ENCODE measurements at regions not wholly inside any gene's neighbourhood (a gene's known extent, or its start where the extent isn't known, plus 50 kb on each side); places are given as distances from the start of the nearest gene placed in this dataset.

DNA sequence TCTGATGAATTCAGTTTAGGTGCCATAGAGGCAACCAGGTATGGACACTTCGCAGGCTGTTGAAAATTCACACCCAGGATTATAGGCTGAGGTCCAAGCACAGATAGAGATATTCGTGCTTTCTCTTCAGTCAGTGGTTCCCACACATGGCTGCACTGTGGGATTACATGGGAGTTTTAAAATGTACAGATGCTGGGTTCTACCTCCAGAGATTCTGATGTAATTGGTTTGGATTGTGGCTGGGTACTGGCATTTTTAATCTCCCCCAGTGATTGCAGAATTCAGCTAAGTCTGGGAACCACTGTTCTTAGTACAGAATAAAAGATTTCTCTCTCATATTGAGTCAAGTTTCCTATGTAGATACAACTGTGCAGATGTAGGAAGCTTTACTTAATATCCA lies 91.6 kb downstream of the FOXB1 start:
- no peak for DNase-seq

DNA sequence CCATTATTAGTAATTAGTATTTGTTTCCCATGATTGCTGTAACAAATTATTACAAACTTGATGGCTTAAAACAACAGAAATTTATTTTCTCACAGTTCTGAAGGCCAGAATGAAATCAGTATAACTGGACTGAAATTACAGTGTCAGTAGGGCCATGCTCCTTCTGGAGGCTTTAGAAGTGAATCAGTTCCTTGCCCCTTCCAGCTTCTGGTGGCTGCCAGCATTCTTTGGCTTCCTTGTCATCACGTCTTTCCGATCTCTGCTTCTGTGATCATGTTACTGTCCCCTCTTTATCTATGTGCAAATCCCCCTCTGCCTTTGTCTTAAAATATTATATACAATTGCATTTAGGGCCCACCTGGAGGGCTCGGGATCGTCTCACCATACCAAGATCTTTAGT lies 92.0 kb downstream of the FOXB1 start:
- no peak for DNase-seq

DNA sequence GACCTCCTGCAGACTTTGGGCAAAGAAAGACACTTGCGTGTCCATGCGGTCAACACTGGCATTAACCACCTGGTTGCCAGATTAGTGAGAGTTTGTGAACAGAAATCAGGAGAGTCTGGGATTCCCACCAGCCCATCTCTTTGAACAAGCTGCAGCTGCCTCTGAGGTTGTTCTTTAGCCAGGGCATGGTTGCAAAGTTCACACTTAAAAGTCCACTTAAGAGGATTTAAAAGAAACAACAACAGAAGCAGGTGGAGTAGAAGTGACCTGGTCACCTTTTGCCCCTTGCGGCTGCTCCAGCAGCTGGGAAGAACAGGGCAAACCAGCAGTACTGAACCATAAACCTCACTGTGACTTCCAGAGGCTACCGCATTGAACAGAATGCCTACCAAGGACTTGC lies 97.3 kb downstream of the FOXB1 start:
- DNase-seq: no peak

- no peak for DNase-seq
Measured at GRCh38 chr15:60102748-60103147, 98.6 kb downstream of the FOXB1 start.

DNA sequence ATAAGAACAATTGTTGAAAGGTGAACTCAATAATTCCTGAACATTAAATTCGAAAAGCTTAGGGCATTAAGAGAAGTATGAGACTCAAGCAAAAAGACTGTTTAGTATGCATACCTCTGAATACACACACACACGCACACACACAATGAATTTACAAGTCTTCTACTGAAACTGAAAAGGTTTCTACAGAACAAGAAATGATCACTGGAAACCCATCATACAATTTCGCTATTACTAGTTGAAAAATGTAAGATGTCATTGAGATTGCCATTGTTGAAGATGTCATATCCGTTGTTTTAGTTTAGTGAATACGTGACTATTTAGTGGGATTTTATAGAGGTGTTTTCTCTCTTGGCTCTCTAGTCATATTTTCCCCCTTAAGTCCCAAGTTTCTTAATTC lies 106.8 kb downstream of the FOXB1 start:
- DNase-seq: no peak

DNA sequence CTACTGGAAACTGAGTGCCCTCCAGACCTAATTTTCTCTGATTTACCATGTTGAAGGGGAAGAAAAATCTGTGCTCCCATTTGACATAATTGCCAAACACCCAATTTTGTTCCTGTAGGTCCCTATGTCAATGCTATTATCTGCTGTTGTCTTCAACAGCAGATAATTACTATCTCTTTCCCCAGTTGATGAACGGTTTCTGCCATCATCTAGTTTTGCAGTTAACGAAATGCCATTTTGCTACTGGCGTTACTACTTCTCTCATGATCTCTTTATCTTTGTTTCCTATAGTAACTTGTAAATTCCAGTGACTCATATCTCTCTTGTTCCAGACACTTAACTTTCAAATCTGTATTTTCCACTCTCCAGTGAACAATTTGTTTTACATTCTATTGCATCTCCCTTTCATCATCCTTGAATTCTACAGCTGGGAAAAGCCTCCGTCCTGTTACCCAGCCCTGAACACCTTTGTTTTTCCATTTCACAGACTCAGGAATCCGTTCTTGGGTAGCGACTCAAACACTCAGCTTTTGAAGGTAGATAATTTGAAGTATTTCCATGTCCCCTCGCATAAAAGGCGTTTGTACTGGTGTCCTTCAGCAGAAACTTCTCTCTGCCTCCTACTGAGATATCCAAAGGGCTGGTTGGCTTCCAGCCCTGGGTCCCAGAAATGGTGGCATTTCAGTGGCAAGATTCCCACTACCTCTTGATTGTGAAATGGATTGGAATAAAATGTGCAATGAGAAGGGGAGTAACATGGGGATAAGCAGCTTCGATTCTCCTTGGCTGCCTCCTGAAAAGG lies 111.7 kb downstream of the FOXB1 start:
- DNase-seq: no peak

DNA sequence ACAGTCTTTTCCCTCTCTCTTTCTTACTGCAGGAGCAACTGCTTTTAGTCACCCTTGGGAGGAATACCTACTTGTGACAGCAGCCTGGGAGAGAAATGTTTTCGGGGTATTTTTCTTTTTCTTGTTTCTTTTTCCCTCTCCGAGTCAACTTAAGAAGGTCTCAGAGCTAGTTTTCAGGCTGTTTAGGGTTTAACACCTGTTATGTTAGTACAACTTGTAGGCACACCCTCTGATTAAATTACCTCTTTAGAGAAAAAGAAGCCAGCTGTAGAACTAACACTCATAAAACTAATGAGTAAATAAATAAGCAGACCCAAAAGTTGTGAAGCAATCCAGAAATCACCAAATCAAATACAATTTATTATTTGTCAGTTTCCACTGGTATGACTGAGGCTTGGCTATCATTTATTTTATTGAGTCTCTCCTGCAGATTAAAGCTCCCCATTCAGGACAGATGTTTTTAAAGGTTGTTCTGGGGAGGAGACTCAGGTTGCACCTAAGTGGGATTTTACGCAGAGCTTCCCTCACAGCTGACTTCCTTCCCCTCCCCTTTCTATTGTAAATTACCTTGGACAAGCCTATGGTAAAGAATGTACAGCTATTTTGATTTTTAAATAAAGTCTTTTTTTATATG lies 112.5 kb downstream of the FOXB1 start:
- DNase-seq: no peak

GRCh38 chr15:60118146-60118545 lies 114.0 kb downstream of the FOXB1 start:
- DNase-seq: no peak

DNA sequence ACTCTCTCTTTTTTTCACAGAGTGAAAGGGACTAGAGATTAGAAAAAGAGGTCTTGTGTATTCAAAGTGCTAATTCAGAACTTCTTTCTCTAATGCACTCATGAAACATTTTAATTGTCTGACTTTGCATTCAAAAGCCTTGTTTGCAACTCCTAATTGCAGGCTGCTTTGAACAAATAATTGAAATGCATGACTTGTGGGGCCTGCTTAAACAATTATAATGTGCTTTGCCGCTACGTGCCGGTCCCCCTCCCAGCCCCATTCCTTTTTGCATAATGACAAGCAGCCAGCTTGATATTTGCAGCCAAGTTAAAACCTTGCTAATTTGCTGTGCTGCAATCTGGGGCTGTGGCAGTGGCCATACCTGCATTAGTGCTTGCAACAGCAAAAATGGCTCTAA lies 114.5 kb downstream of the FOXB1 start:
- no peak for DNase-seq

- DNase-seq: no peak
Measured at GRCh38 chr15:60119101-60119500, 115.0 kb downstream of the FOXB1 start.

DNA sequence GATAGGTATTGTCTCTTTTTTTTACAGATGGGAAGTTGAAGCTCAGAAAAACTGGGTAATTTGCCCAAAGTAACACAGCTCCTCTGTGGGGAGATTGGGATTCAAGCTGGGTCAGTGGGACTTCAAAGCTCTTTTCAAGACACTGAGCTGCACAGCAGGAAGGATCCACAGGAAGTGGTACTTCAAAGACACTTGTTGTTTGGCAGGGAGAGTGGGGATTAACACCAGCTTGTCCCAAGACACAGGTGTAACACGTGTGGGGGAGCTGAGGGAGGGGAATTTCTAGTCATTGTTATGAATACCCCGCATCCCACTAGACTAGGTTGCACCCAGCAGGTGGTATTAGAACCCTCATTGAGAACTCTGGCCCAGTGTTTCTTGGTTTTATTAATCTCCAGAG lies 116.0 kb downstream of the FOXB1 start:
- no peak for DNase-seq

DNA sequence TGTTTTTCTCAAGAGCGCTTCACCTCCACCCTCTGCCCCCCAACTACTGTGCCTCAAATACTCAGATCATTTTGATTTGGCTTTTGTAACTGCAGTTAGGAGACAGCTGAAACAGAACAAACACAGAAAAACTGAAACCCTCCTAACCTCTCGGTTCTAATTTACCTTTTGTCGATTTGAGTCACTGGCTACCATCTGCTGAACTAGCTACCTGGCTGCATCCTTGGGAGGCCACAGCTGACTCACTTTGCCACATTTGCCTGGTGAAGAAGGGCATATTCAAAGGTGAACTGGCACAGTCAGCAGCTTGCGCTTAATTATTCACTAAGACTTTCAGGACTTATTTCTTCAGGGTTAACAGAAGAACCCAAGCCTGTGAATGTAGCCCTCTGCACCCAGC lies 117.7 kb downstream of the FOXB1 start:
- DNase-seq: no peak

- no peak for DNase-seq
Measured at GRCh38 chr15:60122691-60123090, 118.6 kb downstream of the FOXB1 start.

DNA sequence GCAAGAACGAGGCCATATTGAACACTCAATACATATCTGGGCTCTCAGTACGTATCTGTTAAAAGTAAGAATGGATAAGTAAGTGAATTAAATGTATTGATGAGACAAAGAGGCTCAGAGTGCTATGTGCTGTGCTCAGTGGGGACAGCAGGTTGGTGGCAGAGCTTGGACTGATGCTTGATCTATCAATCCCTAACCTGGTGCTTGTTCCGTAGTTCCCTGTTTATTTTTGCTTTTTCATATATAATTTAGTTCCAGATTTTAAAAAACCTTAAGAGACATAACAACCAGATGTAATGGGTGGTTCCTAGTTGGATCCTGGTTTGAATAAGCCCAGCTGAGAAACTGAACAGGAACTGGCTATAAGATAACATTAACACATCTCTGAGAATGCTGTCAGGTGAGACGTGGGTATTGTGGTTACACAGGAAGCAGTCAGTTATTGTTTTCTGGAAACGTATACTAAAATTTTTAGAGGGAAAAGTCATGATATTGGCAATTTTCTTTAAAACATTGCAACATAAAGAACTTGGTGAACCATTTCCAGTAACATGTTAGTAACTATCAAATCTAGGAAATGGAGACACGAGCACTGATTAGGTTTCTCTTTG lies 120.5 kb downstream of the FOXB1 start:
- no peak for DNase-seq

GRCh38 chr15:60125334-60125733 lies 121.2 kb downstream of the FOXB1 start:
- no peak for DNase-seq

- DNase-seq: no peak
Measured at GRCh38 chr15:60126200-60126599, 122.1 kb downstream of the FOXB1 start.

- no peak for DNase-seq
Measured at GRCh38 chr15:60126661-60127060, 122.5 kb downstream of the FOXB1 start.

DNA sequence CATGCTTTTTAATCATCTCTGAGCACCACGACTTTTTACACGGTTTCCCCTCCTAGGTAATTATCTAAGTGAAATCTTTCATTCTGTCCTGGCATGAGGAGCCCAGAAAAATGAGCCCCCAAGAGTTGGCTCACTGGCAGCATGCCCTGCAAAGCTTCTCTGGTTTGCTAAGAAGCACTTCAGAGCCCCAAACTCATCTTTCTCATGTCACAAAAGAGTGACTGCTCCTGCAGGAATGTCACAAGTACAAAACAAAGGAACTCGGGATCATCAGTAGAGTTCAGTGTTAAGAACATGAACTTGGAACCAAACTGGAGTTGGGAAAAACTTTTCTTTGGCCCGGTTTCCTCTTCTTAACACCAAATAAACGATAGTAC lies 123.9 kb downstream of the FOXB1 start:
- DNase-seq: no peak

GRCh38 chr15:60128710-60129109 lies 124.6 kb downstream of the FOXB1 start:
- no peak for DNase-seq

DNA sequence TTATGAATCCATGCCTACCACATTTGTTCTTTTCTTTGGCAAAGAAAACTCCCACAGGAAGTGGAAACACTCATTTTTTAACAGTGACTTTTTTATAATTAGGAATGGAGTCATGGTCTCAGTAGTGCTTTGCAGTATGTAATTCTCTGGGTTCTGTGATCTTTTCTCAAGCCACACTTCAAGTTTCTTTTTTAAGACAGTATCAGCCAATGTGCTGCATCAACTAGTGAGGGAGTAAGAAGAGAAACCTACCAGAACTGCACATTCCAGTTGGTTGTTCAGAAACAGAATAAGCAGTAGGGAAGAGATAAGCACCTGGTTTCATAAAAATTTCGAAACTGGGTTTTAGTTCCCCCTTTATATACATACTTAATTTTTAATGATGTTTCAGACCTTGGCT lies 126.3 kb downstream of the FOXB1 start:
- no peak for DNase-seq

GRCh38 chr15:60130821-60131220 lies 126.7 kb downstream of the FOXB1 start:
- DNase-seq: no peak

GRCh38 chr15:60134609-60135008 lies 130.5 kb downstream of the FOXB1 start:
- no peak for DNase-seq

DNA sequence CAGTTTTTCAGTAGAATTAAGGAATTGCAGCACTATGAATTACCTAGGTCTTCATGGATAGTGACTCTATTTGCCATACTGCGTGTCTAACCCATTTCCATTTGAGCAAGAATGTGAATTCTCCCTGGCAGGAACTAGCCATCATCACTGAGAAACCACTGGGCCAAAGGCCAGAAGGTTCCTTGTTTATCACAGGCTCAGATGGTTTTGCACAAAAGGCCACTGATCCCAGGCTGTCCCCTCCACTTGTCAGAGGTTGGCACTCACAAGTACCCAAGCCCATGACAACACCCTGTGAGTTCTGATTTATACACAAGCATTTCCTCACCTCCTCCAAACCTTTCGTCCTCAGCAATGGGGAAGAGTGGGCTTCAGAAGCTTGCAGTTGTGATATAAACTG lies 131.8 kb downstream of the FOXB1 start:
- no peak for DNase-seq

DNA sequence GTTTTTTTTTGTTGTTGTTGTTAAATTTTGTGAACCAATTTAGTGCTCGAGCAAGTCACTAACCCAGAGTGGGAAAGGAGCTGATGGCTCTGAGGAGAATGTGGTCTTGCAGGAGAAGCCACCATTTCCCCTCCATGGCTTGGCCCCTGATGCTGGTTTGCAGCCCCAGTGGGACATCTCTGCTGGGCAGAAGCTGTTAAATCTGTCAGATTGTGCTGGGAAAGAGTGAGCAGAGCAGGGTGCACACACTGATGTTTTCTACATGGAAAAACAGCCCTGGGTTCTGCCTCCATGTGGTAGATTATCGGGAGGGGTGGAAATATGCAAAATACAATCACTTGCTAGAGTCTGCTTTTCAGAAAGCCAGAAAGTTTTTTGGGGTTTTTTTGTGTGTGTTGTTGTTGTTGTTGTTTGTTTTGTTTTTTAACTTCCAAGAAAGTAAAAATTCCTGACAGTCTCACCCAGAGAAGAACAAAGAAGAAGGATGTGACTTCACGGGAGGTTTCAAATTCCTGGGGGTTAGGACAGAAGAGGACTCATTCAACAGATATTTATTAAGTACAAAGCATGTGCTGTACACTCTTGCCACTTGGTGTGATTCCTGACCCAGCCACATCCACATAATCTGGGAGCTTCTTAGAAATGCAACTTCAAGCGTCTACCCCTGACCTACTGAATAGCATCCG lies 133.7 kb downstream of the FOXB1 start:
- no peak for DNase-seq

All from activated CD4-positive, CD25-positive, alpha-beta regulatory T cell (primary cell).